Fibroblast of the conjunctiva (primary cell): ENCODE measurements at regions not wholly inside any gene's neighbourhood (a gene's known extent, or its start where the extent isn't known, plus 50 kb on each side); places are given as distances from the start of the nearest gene placed in this dataset.
"Not testable (repeated sequence)": the region's sequence is repeated elsewhere in the genome, so short reads cannot be mapped to it uniquely, and the experiment has no call there.

Experiments used
- DNase-seq: peaks from one replicate; pipeline ENCODE4 v3.0.0-alpha.2; 2010; ENCODE audit warnings: low read depth

GRCh38 chr3:115204475-115204874 is 57.4 kb upstream of the ZBTB20 start:
- DNase-seq, result no peak

DNA sequence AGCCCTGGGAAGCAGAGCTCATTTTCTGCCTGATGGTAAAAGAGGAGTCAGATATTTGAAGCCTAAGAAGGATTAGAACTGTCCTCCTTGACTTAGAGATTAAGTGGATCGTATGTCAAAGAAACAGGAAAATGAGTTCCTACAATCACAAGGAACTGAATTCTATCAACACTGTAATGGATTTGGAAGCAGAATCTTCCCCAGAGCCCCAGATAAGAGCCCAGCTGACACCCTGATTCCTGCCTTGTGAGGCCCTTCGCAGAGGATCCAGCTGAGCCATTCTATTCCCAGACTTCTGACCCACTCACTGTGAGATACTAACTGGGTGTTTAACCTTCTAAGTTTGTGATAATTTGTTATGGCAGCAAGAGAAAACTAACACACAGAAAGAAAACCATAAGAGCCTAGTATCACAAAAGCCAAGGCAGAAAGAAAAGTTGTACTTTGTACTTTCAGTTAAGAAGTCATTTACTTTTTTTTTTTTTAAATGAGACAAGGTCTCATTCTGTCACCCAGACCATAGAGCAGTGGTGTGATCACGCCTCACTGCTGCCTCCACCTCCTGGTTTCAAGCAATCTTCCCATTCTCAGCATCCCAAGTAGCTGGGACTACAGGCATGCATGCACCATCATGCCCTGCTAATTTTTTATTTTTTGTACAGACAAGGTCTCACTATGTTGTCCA is 61.1 kb upstream of the ZBTB20 start:
- no peak for DNase-seq

DNA sequence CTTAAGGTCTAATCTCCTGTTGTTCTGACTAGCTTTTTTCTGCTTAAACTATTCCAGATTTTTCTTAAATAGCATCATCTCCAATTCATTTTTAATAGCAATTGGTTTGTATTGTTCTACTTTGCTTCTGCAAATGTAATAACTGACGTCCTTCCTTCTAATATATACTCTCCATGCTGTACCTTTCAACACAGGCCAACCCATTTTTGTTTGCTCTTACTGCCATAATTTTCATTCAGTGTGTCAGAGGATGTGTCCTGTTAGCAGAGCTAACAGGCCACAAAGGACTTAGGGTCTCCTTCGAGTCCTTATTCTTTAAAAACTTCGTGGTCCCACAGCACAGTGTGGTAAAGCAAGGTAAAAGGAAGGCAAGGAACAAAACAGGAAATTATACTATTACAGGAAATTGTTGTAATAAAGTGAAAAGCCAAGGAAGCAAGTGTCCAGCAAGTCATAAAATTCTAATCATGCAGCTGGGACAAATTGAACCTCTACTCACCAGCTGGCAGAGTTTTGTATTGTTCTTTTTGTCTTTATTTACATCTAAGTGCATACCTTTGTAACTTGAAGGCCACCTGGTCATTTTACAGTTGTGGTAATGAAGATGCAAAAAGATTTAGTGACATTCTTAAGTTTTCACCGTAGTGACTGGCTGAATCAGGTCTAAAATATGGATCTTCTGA is 64.9 kb upstream of the ZBTB20 start:
- DNase-seq, result no peak

GRCh38 chr3:115212615-115213014 is 65.5 kb upstream of the ZBTB20 start:
- DNase-seq, result no peak

DNA sequence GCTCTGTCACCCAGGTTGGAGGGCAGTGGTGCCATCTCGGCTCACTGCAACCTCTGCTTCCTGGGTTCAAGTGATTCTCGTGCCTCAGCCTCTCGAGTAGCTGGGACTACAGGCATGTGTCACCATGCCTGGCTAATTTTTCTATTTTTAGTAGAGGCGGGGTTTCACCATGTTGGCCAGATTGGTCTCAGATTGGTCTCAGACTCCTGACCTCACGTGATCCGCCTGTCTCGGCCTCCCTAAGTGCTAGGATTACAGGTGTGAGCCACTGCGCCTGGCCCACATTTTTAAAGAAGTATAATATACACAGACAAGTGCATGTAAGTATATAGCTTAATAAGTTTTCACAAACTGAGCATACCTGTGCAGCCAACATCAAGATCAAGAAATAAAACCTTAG is 66.0 kb upstream of the ZBTB20 start:
- not testable (repeated sequence) for DNase-seq

GRCh38 chr3:115217292-115217677 is 70.2 kb upstream of the ZBTB20 start:
- DNase-seq, result no peak

DNA sequence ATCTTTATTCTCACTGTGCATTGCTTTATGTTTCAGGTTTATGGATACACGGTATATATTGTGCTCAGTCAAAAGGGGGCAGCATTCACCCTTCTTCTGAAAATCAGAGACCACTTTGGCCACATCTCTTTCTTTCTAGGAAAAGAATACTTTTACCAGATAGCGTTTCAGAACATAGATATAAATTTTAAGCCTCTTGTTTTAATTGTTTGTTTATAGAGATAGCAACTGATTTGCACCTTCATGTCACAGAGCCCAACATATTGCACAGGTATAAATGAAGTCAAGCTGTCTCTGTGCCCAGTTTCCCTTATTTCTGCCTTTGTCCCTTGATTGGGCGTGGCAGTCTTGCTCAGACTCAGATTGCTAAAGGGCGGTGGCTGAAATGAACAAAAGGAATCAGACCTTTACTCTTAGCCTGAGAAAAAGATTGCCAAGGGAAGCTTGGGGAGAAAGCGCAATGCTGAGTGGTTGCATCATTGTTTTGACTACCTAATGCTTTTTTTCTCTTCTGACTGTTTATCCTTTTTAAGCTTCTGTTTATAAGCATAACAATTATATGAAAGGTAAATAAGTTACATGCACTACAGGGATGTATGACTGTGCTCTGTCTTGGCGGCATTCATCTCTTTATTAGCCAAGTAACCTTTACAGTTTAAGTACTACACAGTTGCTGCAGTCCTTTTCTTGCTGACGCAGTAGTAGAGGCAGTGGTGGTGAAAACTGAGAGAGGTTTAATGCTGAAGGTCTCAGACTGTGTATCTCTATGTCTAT is 70.8 kb upstream of the ZBTB20 start:
- peak; percentile 56 for DNase-seq

DNA sequence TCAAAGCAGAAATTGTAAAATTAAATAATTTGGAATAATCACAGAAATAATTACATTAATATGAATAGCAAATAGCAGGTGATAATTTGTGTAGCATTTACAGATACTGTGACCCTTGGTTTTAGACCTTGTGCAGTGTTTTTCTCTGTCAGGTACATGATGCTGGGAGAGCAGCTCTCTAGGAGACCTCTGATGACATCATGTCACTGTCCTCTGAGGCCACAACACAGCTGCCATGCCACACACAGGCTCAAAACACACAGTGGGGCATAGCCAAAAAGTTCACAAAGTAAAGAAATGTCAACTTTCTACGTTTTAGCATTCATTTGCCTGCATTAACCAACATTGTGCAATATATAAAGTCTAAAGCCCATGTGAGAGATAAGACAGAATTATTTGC is 71.8 kb upstream of the ZBTB20 start:
- no peak for DNase-seq

- no peak for DNase-seq
These were observed 77.6 kb upstream of the ZBTB20 start for GRCh38 chr3:115224687-115225086.

DNA sequence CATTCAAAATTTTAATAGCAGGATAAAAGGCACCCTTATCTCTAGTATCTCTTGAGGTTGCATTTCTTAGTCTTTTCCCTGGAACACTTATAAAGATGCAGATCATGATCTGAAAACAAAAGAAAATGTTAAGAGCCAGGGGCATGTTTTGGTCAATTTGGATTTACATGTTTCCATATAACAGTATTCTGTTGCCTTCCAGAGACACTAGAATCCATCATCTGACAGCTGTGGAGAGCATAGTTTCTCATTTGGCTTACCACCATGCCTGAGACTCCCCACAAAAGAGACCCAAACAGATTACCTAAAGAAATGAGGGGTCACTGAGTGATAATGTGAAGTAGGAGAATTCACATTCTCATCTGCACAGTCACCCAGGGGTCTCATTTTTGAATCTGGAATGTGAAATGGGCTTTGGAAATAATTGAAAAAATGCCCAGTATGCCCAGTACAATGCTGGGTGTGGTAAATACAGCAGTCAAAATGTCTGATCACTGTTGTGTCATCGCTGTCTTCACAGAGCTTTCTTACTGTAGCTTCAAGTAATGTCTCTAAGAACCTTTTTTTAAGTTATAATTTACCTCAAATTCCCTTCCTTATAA is 79.9 kb upstream of the ZBTB20 start:
- DNase-seq, result no peak

- no peak for DNase-seq
These were observed 80.4 kb upstream of the ZBTB20 start for GRCh38 chr3:115227461-115227860.

DNA sequence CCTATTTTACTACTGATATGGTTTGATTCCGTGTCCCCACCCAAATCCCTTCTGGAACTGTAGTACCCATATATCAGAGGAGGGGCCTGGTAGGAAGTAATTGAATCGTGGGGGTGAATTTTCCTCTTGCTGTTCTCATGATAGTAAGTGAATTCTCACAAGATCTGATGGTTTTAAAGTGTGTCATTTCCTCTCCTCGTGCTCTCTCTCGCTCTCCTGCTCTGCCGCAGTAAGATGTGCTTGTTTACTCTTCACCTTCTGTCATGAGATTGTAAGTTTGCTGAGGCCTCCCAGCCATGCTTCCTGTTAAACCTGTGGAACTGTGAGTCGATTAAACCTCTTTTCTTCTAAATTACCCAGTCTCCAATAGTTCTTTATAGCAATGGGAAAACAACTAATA is 81.2 kb upstream of the ZBTB20 start:
- no peak for DNase-seq

DNA sequence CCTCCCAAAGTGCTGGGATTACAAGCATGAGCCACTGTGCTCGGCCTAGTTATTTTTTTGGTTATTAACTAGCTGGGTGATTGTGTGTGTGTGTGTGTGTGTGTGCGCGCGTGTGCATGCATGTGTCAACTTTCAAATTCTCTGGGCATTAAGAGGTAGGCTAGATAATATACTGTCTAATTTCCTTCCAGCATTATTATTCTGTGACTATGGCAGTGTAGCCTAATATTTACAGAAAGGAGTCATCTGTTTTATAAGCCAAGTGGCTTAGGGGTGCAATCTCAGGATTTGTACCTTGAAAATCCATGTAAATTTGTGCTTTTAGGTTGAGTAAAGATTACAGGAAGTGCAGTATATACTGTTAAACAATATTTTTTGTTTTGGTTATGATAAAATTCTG is 85.1 kb upstream of the ZBTB20 start:
- DNase-seq, result no peak

DNA sequence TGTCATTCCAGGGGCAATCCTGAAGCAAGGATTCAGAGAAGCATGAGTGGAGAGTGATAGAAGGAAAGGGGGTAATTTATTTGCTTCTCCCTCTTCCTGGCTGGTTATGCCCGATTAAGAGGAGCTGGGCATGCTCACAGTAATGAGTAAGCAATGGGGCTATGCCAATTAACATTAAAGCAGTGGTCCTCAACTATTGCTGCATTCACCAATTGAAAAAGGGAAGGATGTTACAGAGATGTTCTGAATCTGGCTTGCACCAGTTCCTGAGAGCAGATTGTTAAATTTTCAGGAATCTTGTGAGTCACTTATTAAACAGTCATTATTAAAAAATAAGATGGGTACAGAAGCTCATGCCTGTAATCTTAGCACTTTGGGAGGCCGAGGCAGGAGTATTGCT is 85.9 kb upstream of the ZBTB20 start:
- no peak for DNase-seq

DNA sequence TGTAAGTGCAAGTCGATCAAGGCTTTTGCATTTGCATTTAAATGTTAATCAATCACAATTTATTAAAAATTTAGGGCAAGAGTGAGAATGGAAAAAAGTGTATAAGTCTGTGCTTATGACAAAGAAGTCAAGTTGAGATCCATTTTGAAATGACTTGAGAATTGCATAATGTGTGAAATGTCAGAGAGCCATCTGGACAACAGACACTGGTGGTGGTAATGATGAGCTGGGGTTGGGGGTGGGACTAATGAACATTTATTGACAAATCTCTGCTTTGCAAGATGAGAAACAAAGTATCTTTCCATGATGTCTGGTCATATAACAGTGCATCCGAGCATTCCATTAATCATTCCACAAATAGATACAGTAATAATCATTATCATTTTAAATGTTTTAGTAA is 89.4 kb upstream of the ZBTB20 start:
- DNase-seq, result no peak

DNA sequence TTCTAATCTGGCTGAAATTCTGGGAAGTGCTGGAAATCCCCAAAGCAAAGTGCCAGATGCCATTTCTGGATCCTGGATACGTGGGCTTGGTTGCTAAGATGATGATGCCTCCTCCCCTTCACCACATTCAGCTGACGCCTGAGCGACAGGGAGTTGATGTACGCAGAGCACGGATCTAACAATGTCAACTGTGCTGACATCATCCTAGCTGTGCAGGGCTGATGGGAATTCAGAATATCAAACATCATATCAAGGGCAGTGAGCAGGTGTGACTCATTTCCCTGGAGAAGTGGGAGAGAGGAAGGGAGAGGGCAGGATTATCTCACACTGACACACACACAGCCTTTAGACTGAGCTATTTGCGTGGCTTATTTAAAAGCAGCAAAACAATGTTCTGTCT is 92.6 kb upstream of the ZBTB20 start:
- peak; percentile 60 for DNase-seq

- DNase-seq, result no peak
These were observed 97.3 kb upstream of the ZBTB20 start for GRCh38 chr3:115244350-115244749.

- peak; percentile 75 for DNase-seq
These were observed 98.3 kb upstream of the ZBTB20 start for GRCh38 chr3:115245438-115245837.

DNA sequence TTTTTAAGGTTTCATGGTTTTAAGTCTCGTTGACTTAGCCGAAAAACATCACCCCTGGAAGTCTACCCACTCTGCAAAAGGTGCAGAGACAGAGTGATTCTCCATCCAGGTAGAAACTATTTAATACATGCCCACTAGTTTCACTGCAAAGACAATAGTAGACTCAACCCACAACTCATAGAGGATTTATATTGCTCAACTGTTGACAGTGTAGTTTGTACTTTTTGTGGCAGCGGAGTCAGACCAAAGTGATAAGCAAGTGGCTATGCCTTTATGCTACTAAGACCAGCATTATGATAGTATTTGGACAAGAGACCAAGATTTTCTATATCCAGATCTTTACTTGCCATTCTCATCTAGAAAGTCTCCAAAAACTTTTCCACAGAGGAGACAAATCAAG is 98.8 kb upstream of the ZBTB20 start:
- no peak for DNase-seq

- DNase-seq, result peak; percentile 8
These were observed 99.5 kb upstream of the ZBTB20 start for GRCh38 chr3:115246461-115247020.

GRCh38 chr3:115248274-115248673 is 101.2 kb upstream of the ZBTB20 start:
- no peak for DNase-seq

DNA sequence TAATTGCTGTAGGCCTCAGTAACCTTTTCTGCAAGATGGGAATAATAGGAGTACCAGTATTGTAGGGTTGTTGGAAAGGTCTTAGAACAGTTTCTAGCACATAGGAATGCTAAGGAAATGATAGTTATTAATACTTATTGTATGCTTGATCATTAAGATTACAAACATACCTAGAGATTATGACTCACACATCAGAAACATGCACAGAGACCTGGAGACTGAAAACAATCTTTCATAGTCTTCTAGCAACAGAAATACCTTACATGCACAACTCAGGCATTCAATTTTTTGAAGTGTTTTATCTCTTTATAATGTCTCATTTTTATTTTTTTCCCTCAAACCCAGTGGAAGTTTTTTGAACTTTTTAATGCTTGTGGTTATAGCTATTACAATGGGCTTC is 104.4 kb upstream of the ZBTB20 start:
- DNase-seq, result no peak

DNA sequence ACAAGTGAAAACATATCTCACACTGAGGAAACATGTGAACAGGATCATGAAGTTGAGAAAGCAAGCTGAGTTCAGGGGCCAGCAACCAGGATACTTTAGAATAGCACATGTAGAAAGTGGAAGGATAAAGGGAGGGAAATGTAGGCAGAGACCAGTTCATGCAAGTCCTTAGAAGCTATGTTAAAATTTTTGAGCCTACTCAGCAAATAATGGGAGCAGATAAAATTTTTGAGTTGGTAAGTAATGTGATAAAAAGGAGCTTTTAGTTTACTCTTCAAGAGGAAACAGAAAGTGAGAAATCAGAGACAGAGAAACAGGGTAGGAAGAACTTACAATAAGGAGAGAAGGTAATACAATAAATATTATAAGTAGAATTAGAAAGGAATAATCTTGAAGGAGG is 105.6 kb upstream of the ZBTB20 start:
- DNase-seq, result no peak
